ENCODE measurements at regions not wholly inside any gene's neighbourhood (a gene's known extent, or its start where the extent isn't known, plus 50 kb on each side); places are given as distances from the start of the nearest gene placed in this dataset.

GRCh38 chrX:45449982-45450381, 249.3 kb upstream of the DIPK2B start:
- intact Hi-C loops (cut with micrococcal nuclease): no loop called here
- no TSS peak for BruUV-seq (replicated peaks)
- H3K4me1 Mint-ChIP-seq (ENCODE audit: insufficient read depth, unreplicated experiment): peaks cover 16% of the 10 kb centered on the region
- no peak for TF ChIP-seq CTCF (IDR thresholded peaks at IDR 0.05; ENCODE audit: unreplicated experiment)
- H3K36me3 Mint-ChIP-seq (ENCODE audit: insufficient read depth, unreplicated experiment): no peaks in the 10 kb centered on the region
- peak; percentile 71 for DNase-seq (ENCODE audit: unreplicated experiment)
- no peak overlapping the region for H3K27ac Mint-ChIP-seq (ENCODE audit: low read depth, unreplicated experiment)
- H3K4me3 Mint-ChIP-seq (ENCODE audit: unreplicated experiment): no peak overlapping the region
- POLR2A ChIA-PET: interaction anchor here (1.0 to 2.3 kb wide), 2 partner anchors 29 to 65 kb away, joined by 4 to 11 read pairs; no protein-coding TSS in a partner anchor
- no peaks in the 10 kb centered on the region for H3K9me3 Mint-ChIP-seq (ENCODE audit: unreplicated experiment)
- peaks cover 49% of the 10 kb centered on the region for H3K27me3 Mint-ChIP-seq (ENCODE audit: insufficient read depth, unreplicated experiment)
- CTCF ChIA-PET: interaction anchor here (0.7 kb wide), 1 partner anchor 239 kb away, joined by 3 read pairs; no protein-coding TSS in a partner anchor

- intact Hi-C loops (cut with micrococcal nuclease): no loop called here
- ChIA-PET CTCF (interaction anchor here (0.7 kb wide), 1 partner anchor 125 kb away, joined by 3 read pairs; no protein-coding TSS in a partner anchor), POLR2A (no interaction called here)
- Mint-ChIP-seq H3K36me3 (ENCODE audit: insufficient read depth, unreplicated experiment) (no peaks in the 10 kb centered on the region), H3K27ac (ENCODE audit: low read depth, unreplicated experiment) (no peak overlapping the region), H3K27me3 (ENCODE audit: insufficient read depth, unreplicated experiment) (peaks cover 47% of the 10 kb centered on the region), H3K4me1 (ENCODE audit: insufficient read depth, unreplicated experiment) (peaks cover 16% of the 10 kb centered on the region), H3K4me3 (ENCODE audit: unreplicated experiment) (no peak overlapping the region), H3K9me3 (ENCODE audit: unreplicated experiment) (no peaks in the 10 kb centered on the region)
- TF ChIP-seq CTCF (IDR thresholded peaks at IDR 0.05; ENCODE audit: unreplicated experiment): no peak
- no TSS peak for BruUV-seq (replicated peaks)
- no peak for DNase-seq (ENCODE audit: unreplicated experiment)
Measured at GRCh38 chrX:45447995-45448394, 247.3 kb upstream of the DIPK2B start.

- no peak overlapping the region for H3K4me3 Mint-ChIP-seq (ENCODE audit: unreplicated experiment)
- peaks cover 16% of the 10 kb centered on the region for H3K4me1 Mint-ChIP-seq (ENCODE audit: insufficient read depth, unreplicated experiment)
- POLR2A ChIA-PET: no interaction called here
- no TSS peak for BruUV-seq (replicated peaks)
- H3K36me3 Mint-ChIP-seq (ENCODE audit: insufficient read depth, unreplicated experiment): no peaks in the 10 kb centered on the region
- peaks cover 46% of the 10 kb centered on the region for H3K27me3 Mint-ChIP-seq (ENCODE audit: insufficient read depth, unreplicated experiment)
- H3K9me3 Mint-ChIP-seq (ENCODE audit: unreplicated experiment): no peaks in the 10 kb centered on the region
- CTCF ChIA-PET: interaction anchor here (0.8 kb wide), 1 partner anchor 69 kb away, joined by 4 read pairs; no protein-coding TSS in a partner anchor
- intact Hi-C loops (cut with micrococcal nuclease): no loop called here
- no peak overlapping the region for H3K27ac Mint-ChIP-seq (ENCODE audit: low read depth, unreplicated experiment)
- no peak for TF ChIP-seq CTCF (IDR thresholded peaks at IDR 0.05; ENCODE audit: unreplicated experiment)
- no peak for DNase-seq (ENCODE audit: unreplicated experiment)
Measured at GRCh38 chrX:45447331-45447730, 246.7 kb upstream of the DIPK2B start.

- Mint-ChIP-seq H3K36me3 (ENCODE audit: insufficient read depth, unreplicated experiment) (no peaks in the 10 kb centered on the region), H3K4me3 (ENCODE audit: unreplicated experiment) (no peak overlapping the region), H3K27ac (ENCODE audit: low read depth, unreplicated experiment) (peak overlapping the region; percentile 55), H3K9me3 (ENCODE audit: unreplicated experiment) (no peaks in the 10 kb centered on the region), H3K27me3 (ENCODE audit: insufficient read depth, unreplicated experiment) (peaks cover 35% of the 10 kb centered on the region), H3K4me1 (ENCODE audit: insufficient read depth, unreplicated experiment) (peaks cover 16% of the 10 kb centered on the region)
- no TSS peak for BruUV-seq (replicated peaks)
- intact Hi-C loops (cut with micrococcal nuclease): no loop called here
- POLR2A ChIA-PET: interaction anchor here (0.6 to 1.3 kb wide), 5 partner anchors 8 to 670 kb away, joined by 3 to 4 read pairs (median 3); no protein-coding TSS in a partner anchor
- DNase-seq (ENCODE audit: unreplicated experiment): peak; percentile 60
- CTCF ChIA-PET: interaction anchor here (0.5 to 0.6 kb wide), 2 partner anchors 160 to 526 kb away, joined by 3 read pairs; no protein-coding TSS in a partner anchor
- TF ChIP-seq CTCF (IDR thresholded peaks at IDR 0.05; ENCODE audit: unreplicated experiment): no peak
Measured at GRCh38 chrX:45445745-45446412, 245.2 kb upstream of the DIPK2B start.
